K562 (cell line): ENCODE measurements at regions not wholly inside any gene's neighbourhood (a gene's known extent, or its start where the extent isn't known, plus 50 kb on each side); places are given as distances from the start of the nearest gene placed in this dataset.

ENCODE experiments used
- ATAC-seq: fragments of 200-7000 bp; cut with Tn5 transposase; 3 replicates; pipeline ENCODE4 v1.9.1; 2020; ENCODE audit warnings: moderate library complexity
- BruUV-seq: library from RNA; stranded (reverse); fragments of 400-500 nt; replicated peaks from 2 replicates; lab custom pipeline; 2021; lab: Mats Ljungman, UMichigan
- CTCF ChIA-PET: fragments of 300-600 bp; formaldehyde crosslinking; extraction: SDS; loops from one replicate; lab custom pipeline; 2021; ENCODE audit warnings: low intra/inter-chr PET ratio; lab: Yijun Ruan, JAX
- POLR2A ChIA-PET: fragments of 300-600, 350-650 bp; sonication (Branson Sonifier 250); formaldehyde crosslinking; extraction: SDS; loops from one replicate; lab custom pipeline; 2021; ENCODE audit warnings: antibody characterized with exemption, inconsistent platforms; lab: Yijun Ruan, JAX
- DNase-seq, 4 experiments: peaks; one replicate each; pipeline versions ENCODE4 v3.0.0 to v3.0.0-alpha.2; 2011 to 2018; ENCODE audit warnings: low spot score in 3 of 4, mixed read lengths in 3 of 4; ENCODE audit errors: extremely low read depth in 1 of 4
- FAIRE-seq: peaks from 2 replicates; lab custom pipeline; 2011; peaks lifted over from hg19 to GRCh38; lab: Jason Lieb, UNC
- H2AFZ ChIP-seq: 2 replicates; pipeline ENCODE4 v1.6.0; 2011; ENCODE audit warnings: low read depth, low read length, control low read depth, inconsistent platforms
- H3K27ac ChIP-seq: fragments of 200-600 bp; 3 replicates; pipeline ENCODE4 v1.8.0; 2011; ENCODE audit warnings: low read depth, mild to moderate bottlenecking, control low read depth, inconsistent platforms, low read length, moderate library complexity, mixed read lengths; ENCODE audit errors: extremely low read depth
- H3K27me3 ChIP-seq, 2 experiments: fragments of 300-600 bp in 1 of 2; 2 replicates in 1 of 2; 3 replicates in 1 of 2; pipeline versions ENCODE4 v1.6.0 to v1.8.0; 2011; ENCODE audit warnings: inconsistent platforms in 2 of 2, low read length in 2 of 2, mild to moderate bottlenecking in 1 of 2, mixed read lengths in 1 of 2, moderate library complexity in 1 of 2; ENCODE audit not compliant: control insufficient read depth in 2 of 2, insufficient read depth in 2 of 2
- H3K36me3 ChIP-seq: fragments of 300-600 bp; 3 replicates; pipeline ENCODE4 v1.8.0; 2011; ENCODE audit warnings: mild to moderate bottlenecking, low read length, inconsistent platforms; ENCODE audit not compliant: control insufficient read depth, insufficient read depth
- H3K4me1 ChIP-seq, 2 experiments: fragments of 200-600 bp in 1 of 2; replicated peaks in 1 of 2; 2 replicates in 1 of 2; 3 replicates in 1 of 2; pipeline versions ENCODE4 v1.5.1 to v1.8.0; 2011; ENCODE audit warnings: inconsistent platforms in 2 of 2, low read length in 2 of 2, mild to moderate bottlenecking in 1 of 2, mixed read lengths in 1 of 2, moderate library complexity in 1 of 2; ENCODE audit not compliant: control insufficient read depth in 2 of 2, insufficient read depth in 2 of 2
- H3K4me2 ChIP-seq: 2 replicates; pipeline ENCODE4 v1.6.1; 2011; ENCODE audit warnings: low read length, control low read depth, inconsistent platforms, mixed read lengths; ENCODE audit not compliant: insufficient read depth
- H3K4me3 ChIP-seq: fragments of 200-600 bp; sonication (generic), shearing (Covaris generic); 2 replicates; pipeline ENCODE4 v1.5.1; 2016; ENCODE audit warnings: control low read depth, inconsistent platforms
- H3K79me2 ChIP-seq: fragments of 200-600 bp; 3 replicates; pipeline ENCODE4 v1.8.0; 2011; ENCODE audit warnings: low read length, inconsistent platforms; ENCODE audit not compliant: control insufficient read depth, insufficient read depth
- H3K9ac ChIP-seq, 2 experiments: 2 replicates each; pipeline versions ENCODE4 v1.6.0 to v1.6.1; 2011; ENCODE audit warnings: low read depth in 2 of 2, low read length in 2 of 2, control low read depth in 1 of 2, inconsistent platforms in 1 of 2, mild to moderate bottlenecking in 1 of 2, mixed read lengths in 1 of 2; ENCODE audit not compliant: insufficient read depth in 1 of 2
- H3K9me1 ChIP-seq: one replicate; pipeline ENCODE4 v1.6.0; 2011; ENCODE audit warnings: inconsistent platforms, mild to moderate bottlenecking, low read length, moderate library complexity; ENCODE audit not compliant: control insufficient read depth, insufficient read depth
- H3K9me3 ChIP-seq: replicated peaks from 2 replicates; pipeline ENCODE4 v1.5.1; 2011; ENCODE audit warnings: low read depth, low read length, inconsistent platforms; ENCODE audit not compliant: control insufficient read depth, insufficient read depth
- H4K20me1 ChIP-seq: replicated peaks from 2 replicates; pipeline ENCODE4 v1.6.1; 2011; ENCODE audit warnings: low read length, inconsistent platforms, mixed read lengths; ENCODE audit not compliant: control insufficient read depth, insufficient read depth
- CREBBP ChIP-seq: IDR thresholded peaks from one replicate; pipeline ENCODE4 v1.6.1; 2012; ENCODE audit warnings: low read depth, mild to moderate bottlenecking, control low read depth, inconsistent platforms, low read length
- HINFP ChIP-seq: fragments of 450-650 bp; conservative IDR thresholded peaks from 2 replicates; pipeline ENCODE4 v1.6.1; 2016; ENCODE audit warnings: missing genetic modification characterization, low read depth, mild to moderate bottlenecking, control low read depth, missing compliant biosample characterization
- NELFE ChIP-seq: IDR thresholded peaks from 2 replicates; pipeline ENCODE4 v1.6.1; 2011; ENCODE audit warnings: mild to moderate bottlenecking; ENCODE audit not compliant: insufficient read depth, insufficient read length
- OTX1 ChIP-seq: fragments of 450-650 bp; formaldehyde crosslinking; IDR thresholded peaks from 2 replicates; pipeline ENCODE4 v1.4.0; 2022; ENCODE audit warnings: mild to moderate bottlenecking
- PCBP1 ChIP-seq: fragments of 200-400 bp; formaldehyde crosslinking; IDR thresholded peaks from 2 replicates; pipeline ENCODE4 v1.6.1; 2018; ENCODE audit warnings: mild to moderate bottlenecking, low read depth, low read length; ENCODE audit not compliant: poor library complexity, severe bottlenecking
- PML ChIP-seq: IDR thresholded peaks from 2 replicates; pipeline ENCODE4 v1.6.1; 2012; ENCODE audit warnings: low read length, inconsistent platforms
- SAP30 ChIP-seq: fragments of 200-600 bp; sonication (generic); IDR thresholded peaks from 2 replicates; pipeline ENCODE4 v1.6.1; 2012; ENCODE audit warnings: borderline replicate concordance, low read depth, mild to moderate bottlenecking, moderate library complexity, low read length, control low read depth, inconsistent platforms; ENCODE audit not compliant: insufficient read depth, poor library complexity, severe bottlenecking
- SMARCE1 ChIP-seq: fragments of 450-650 bp; IDR thresholded peaks from 2 replicates; pipeline ENCODE4 v1.7.1; 2016; ENCODE audit warnings: mild to moderate bottlenecking
- STAG1 ChIP-seq: sonication (generic); formaldehyde crosslinking; IDR thresholded peaks from 2 replicates; pipeline ENCODE4 v1.5.0; 2020; ENCODE audit warnings: missing genetic modification reagents, borderline replicate concordance
- ZNF143 ChIP-seq: sonication (generic); formaldehyde crosslinking; IDR thresholded peaks from 2 replicates; pipeline ENCODE4 v1.9.0; 2022; ENCODE audit warnings: mild to moderate bottlenecking, missing genetic modification reagents
- ZNF146 ChIP-seq: IDR thresholded peaks from one replicate; pipeline ENCODE4 v1.6.1; 2018; ENCODE audit warnings: missing compliant biosample characterization; ENCODE audit not compliant: unreplicated experiment
- ZNF23 ChIP-seq: fragments of 250-450 bp; sonication (Bioruptor Pico); IDR thresholded peaks from 2 replicates; pipeline ENCODE4 v1.4.0; 2020; ENCODE audit warnings: mild to moderate bottlenecking
- ZNF398 ChIP-seq: fragments of 250-450 bp; sonication (Bioruptor Pico); IDR thresholded peaks from 2 replicates; pipeline ENCODE4 v1.8.0; 2021; ENCODE audit warnings: moderate library complexity, mild to moderate bottlenecking, inconsistent platforms
- WGBS: fragments of 100-300 bp; shearing (Covaris generic); methylation state at CpG from one replicate; pipeline ENCODE4 v1.1.6; 2016; ENCODE audit warnings: low coverage, mixed read lengths; ENCODE audit not compliant: insufficient coverage; ENCODE audit errors: missing lambda C conversion rate; 5-methylcytosine and 5-hydroxymethylcytosine counted together
- in situ Hi-C: fragments of 300-500 bp; cut with MboI; formaldehyde crosslinking; loops from 4 replicates; pipeline ENCODE4 v1.15.0; 2018; ENCODE audit warnings: inconsistent platforms, mixed read lengths
- intact Hi-C: fragments of 100-400 bp; cut with micrococcal nuclease; formaldehyde crosslinking; loops from 2 replicates; pipeline ENCODE4 v1.14.2; 2022
- TF ChIP-seq, protein P1 (sequence below): fragments of 250-450 bp; sonication (Bioruptor Pico); IDR thresholded peaks from 2 replicates; pipeline ENCODE4 v1.8.0; 2021; ENCODE audit warnings: moderate library complexity, mild to moderate bottlenecking, inconsistent platforms

DNA sequence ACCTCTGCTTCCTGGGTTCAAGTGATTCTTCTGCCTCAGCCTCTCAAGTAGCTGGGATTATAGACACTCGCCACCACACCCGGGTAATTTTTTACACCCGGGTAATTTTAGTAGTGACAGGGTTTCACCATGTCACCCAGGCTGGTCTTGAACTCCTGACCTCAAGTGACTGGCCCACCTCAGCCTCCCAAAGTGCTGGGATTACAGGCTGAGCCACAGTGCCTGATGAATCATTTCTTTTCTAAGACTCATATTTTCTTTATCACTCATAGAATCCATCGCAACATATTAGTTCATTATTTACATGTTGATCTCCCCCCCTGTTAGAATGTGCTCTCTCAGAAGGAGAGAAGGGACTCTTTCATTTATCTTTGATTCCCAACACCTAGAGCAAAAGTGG, 109.5 kb upstream of the PTPRG start:
- no peak overlapping the region for H3K4me3 ChIP-seq
- H3K79me2 ChIP-seq = no peaks in the 10 kb centered on the region
- intact Hi-C loops (no loop called here), in situ Hi-C loops (no loop called here)
- WGBS = 0% methylated on average over 1 of the region's 4 CpGs
- H3K27me3 ChIP-seq = no peaks in the 10 kb centered on the region
- no peak for TF ChIP-seq SMARCE1
- TF ChIP-seq, protein P1, sequence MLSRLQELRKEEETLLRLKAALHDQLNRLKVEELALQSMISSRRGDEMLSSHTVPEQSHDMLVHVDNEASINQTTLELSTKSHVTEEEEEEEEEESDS (CRISPR knock-in tag) = no peak
- ATAC-seq = no peak
- DNase-seq = no peak
- FAIRE-seq = no peak
- no peak overlapping the region for H3K27ac ChIP-seq
- ChIA-PET POLR2A (no interaction called here), CTCF (no interaction called here)
- H4K20me1 ChIP-seq = no peaks in the 10 kb centered on the region
- no peak overlapping the region for H3K9ac ChIP-seq
- H3K4me1 ChIP-seq = no peaks in the 10 kb centered on the region
- H3K4me2 ChIP-seq = no peak overlapping the region
- H3K9me1 ChIP-seq = no peaks in the 10 kb centered on the region
- no peaks in the 10 kb centered on the region for H3K9me3 ChIP-seq
- no peak overlapping the region for H2AFZ ChIP-seq
- no TSS peak for BruUV-seq
- no peaks in the 10 kb centered on the region for H3K36me3 ChIP-seq

DNA sequence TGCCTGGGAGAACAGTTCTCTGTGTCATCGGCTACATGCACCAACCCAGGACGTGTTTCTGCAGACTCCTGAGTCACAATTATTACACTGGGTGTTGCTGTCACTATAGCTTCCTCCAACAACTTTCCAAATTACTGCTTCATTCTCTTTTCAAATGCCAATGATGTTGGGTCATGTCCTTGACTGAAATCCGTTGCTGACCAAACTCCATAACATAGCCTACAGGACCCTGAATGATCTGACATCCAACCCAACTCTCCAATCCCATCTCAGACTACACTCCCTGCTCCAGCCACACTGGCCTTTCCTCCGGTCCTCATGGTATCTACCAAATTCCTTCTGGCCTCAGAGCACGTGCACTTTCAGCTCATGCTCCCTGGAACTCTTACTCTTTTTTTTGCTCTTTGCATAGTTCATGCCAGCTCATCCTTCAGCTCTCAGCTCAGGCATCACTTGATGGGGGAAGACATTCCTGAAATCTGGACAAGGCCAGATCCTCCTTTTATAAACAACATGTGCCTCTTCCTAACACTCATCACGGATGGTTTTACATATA, 108.8 kb upstream of the PTPRG start:
- in situ Hi-C loops = no loop called here
- H3K79me2 ChIP-seq = no peaks in the 10 kb centered on the region
- WGBS = 0% methylated on average over 6 of the region's 6 CpGs
- H3K36me3 ChIP-seq = no peaks in the 10 kb centered on the region
- H3K9me1 ChIP-seq = no peaks in the 10 kb centered on the region
- no peaks in the 10 kb centered on the region for H3K9me3 ChIP-seq
- ATAC-seq (no peak), DNase-seq (no peak), FAIRE-seq (no peak)
- H3K4me2 ChIP-seq = no peak overlapping the region
- H2AFZ ChIP-seq = no peak overlapping the region
- no peaks in the 10 kb centered on the region for H3K4me1 ChIP-seq
- intact Hi-C loops = no loop called here
- no peak overlapping the region for H3K27ac ChIP-seq
- POLR2A ChIA-PET = no interaction called here
- CTCF ChIA-PET = no interaction called here
- no peaks in the 10 kb centered on the region for H3K27me3 ChIP-seq
- H4K20me1 ChIP-seq = no peaks in the 10 kb centered on the region
- H3K9ac ChIP-seq = no peak overlapping the region
- H3K4me3 ChIP-seq = no peak overlapping the region
- BruUV-seq = no TSS peak
- TF ChIP-seq ZNF23 = no peak
- no peak for TF ChIP-seq ZNF143
- TF ChIP-seq NELFE = no peak
- no peak for TF ChIP-seq SAP30
- TF ChIP-seq ZNF146 (CRISPR knock-in tag) = no peak
- no peak for TF ChIP-seq ZNF398
- no peak for TF ChIP-seq PML
- no peak for TF ChIP-seq PCBP1
- no peak for TF ChIP-seq OTX1
- no peak for TF ChIP-seq HINFP (tag)
- TF ChIP-seq CREBBP = no peak
- TF ChIP-seq STAG1 (CRISPR knock-in tag) = no peak
